ENCODE measurements at regions not wholly inside any gene's neighbourhood (a gene's known extent, or its start where the extent isn't known, plus 50 kb on each side); places are given as distances from the start of the nearest gene placed in this dataset.

DNA sequence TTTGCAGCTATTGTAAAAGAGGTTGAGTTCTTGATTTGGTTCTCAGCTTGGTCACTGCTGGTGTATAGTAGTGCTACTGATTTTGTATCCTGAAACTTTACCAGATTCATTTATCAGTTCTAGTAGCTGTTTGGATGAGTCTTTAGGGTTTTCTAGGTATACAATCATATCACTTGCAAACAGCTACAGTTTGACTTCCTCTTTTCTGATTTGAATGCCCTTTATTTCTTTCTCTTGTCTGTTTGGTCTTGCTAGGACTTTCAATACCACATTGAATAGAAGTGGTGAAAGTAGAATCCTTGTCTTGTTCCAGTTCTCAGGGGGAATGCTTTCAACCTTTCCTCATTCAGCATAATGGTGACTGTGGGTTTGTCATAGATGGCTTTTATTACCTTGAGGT, 210.5 kb upstream of the DPP10 start:
- TF ChIP-seq NR3C1 (IDR thresholded peaks at IDR 0.05): no peak
- TF ChIP-seq MYC (IDR thresholded peaks at IDR 0.05; ENCODE audit: borderline replicate concordance, low read length): no peak
- no peak for TF ChIP-seq CHD4 (IDR thresholded peaks at IDR 0.05; ENCODE audit: borderline replicate concordance)
- TF ChIP-seq, protein P1, sequence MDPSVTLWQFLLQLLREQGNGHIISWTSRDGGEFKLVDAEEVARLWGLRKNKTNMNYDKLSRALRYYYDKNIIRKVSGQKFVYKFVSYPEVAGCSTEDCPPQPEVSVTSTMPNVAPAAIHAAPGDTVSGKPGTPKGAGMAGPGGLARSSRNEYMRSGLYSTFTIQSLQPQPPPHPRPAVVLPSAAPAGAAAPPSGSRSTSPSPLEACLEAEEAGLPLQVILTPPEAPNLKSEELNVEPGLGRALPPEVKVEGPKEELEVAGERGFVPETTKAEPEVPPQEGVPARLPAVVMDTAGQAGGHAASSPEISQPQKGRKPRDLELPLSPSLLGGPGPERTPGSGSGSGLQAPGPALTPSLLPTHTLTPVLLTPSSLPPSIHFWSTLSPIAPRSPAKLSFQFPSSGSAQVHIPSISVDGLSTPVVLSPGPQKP (IDR thresholded peaks at IDR 0.05; ENCODE audit: low read depth, low read length): no peak
- TF ChIP-seq, protein P2, sequence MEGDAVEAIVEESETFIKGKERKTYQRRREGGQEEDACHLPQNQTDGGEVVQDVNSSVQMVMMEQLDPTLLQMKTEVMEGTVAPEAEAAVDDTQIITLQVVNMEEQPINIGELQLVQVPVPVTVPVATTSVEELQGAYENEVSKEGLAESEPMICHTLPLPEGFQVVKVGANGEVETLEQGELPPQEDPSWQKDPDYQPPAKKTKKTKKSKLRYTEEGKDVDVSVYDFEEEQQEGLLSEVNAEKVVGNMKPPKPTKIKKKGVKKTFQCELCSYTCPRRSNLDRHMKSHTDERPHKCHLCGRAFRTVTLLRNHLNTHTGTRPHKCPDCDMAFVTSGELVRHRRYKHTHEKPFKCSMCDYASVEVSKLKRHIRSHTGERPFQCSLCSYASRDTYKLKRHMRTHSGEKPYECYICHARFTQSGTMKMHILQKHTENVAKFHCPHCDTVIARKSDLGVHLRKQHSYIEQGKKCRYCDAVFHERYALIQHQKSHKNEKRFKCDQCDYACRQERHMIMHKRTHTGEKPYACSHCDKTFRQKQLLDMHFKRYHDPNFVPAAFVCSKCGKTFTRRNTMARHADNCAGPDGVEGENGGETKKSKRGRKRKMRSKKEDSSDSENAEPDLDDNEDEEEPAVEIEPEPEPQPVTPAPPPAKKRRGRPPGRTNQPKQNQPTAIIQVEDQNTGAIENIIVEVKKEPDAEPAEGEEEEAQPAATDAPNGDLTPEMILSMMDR (IDR thresholded peaks at IDR 0.05): no peak

Measured in A549 (cell line).